Glomerular visceral epithelial cell (primary cell): ENCODE measurements at regions not wholly inside any gene's neighbourhood (a gene's known extent, or its start where the extent isn't known, plus 50 kb on each side); places are given as distances from the start of the nearest gene placed in this dataset.

ENCODE experiments used
- DNase-seq: peaks from one replicate; pipeline ENCODE4 v3.0.0-alpha.2; 2016; ENCODE audit errors: extremely low spot score

DNA sequence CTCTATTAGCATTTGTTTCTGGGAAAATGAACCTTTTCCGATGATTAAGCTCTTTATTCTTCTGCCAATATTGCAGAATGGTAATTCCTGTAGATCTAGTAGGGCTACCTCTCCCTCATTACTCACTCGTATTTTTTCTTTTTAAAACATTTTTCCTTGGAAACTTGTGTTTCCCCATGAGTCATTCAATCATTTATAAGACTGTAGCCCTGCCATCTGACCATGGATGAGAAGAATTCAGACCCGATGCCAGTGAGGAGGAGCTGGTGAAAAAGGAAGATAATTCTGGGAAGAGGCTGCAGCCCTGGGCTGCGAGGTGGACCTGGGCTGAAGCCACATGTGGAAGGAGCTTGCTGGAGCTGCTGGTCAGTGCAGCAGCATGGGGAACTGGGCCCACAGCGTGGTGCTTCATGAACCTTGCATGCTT, 242.8 kb downstream of the KLF6 start:
- peak; percentile 46 for DNase-seq

DNA sequence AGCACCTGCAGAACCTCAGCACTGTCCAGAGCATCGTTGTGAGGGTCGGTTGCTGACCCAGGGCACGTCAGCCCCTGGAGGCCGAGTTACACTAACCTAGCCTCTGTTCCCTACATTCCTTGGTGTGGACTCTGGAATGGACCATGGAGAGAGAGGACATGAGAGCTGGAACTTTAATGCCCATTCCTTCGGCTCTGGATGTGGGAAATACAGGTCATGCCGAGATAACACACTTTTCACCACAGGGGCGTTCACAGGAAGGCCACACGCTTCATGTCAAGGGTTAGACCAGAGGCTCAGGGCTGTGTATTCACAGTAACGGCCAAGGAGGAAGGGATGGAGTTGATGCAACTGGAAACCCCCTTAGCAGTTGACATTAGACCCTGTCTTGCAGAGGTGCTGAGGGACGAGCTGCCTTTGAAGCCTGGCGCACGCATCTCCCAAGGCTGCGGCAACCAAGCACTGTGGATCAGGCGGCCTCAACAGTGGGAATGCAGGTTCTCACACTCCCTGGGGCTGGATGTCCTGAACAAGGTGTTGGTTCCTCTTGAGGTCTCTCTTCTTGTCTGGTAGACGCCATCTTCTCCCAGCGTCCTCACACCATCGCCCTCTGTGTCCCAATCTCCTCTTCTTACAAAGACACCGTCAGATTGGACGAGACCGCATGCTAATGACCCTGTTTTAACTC, 245.2 kb downstream of the KLF6 start:
- no peak for DNase-seq

DNA sequence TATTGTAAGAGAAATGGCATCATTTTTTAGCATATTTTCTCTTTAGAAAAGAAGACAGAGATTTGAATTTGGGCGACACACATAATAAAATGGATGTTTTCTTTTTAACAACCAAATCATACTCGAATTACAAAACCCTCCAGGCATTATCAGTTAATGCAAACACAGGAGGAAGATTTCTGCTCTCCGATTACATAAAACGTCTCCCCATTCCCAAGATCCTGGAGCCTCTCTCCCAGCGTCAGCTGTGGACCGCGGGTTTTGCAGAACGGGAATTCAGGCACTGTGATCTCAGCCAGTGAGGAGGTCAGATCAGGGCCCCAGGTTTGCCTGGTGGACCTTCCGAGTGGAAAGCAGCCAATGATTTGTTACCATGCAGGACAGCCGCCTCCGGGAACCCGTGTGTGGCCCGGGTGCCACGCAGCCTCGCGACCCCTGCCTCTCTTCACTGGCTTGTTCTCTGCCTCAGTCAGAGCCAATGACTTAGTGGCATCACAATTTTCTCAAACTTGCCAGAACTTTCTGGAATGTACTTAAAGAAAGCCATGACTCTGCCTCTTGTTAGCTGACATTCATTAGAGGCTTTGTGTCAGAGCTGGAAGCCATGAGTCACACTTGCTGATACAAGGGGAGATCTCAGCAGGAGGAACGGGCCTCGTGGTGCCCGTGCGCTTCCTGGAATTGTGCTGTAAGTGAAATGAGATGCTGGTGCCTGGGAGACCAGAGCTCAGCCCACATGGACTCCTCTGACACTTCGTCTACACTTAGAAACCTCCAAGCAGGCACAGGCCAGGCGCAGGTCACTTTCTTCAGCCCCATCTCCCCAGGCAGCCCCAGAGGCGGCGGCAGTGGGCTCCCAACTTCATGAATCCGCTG, 246.1 kb downstream of the KLF6 start:
- peak; percentile 86 for DNase-seq

DNA sequence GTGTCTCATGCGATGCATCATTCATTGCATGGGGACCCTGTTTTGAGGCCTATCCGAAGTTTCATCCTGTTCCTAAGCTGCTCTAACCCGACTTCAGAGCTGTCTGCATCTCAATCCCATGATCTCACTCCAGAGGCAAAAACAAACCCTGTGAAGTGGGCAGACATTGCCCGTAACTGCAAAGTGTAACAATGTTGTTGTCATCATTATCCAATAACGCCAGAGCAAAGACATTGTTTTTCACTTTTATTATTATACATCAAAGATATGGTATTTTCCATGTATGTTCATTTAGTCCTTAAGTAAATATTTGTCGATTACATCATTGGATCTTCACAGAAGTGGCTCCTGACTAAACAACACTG, 246.7 kb downstream of the KLF6 start:
- no peak for DNase-seq

DNA sequence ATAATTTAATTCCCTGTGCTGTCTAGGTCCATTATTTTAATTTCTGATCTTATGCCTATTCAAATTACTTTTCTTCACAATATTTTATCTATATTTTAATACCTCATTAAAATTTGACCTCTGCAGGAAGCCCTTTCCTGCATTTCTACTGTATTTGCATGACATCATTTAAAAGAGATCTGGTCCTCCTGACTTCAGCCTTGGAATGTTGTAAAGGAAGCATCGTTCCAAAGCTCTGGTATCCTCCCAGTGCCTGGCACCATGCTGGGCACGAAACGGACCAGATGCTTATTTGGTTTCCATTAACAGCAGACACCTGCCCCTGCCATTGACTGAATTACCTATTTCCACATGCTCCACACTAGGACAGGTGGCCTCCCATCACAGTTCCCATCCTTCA, 247.5 kb downstream of the KLF6 start:
- DNase-seq = no peak

DNA sequence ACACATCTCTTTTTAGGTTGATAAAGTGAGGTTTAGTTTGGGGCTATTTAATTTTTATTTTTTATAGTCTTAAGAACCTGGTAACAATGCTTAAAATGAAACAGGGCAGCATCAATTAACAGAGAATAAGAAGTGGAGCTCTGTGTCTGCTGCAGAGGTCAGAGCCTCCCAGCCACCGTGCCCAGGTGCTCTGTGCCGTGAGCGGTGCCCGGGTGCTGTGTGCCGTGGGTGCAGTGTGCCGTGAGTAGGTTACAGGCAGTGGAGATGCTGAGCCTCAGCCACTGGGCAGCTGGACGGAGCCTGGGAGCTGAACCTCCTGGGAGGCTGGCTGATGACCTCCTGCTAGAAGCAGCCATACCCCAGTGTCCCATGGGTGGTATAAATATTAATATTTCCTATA, 250.0 kb downstream of the KLF6 start:
- DNase-seq = no peak

DNA sequence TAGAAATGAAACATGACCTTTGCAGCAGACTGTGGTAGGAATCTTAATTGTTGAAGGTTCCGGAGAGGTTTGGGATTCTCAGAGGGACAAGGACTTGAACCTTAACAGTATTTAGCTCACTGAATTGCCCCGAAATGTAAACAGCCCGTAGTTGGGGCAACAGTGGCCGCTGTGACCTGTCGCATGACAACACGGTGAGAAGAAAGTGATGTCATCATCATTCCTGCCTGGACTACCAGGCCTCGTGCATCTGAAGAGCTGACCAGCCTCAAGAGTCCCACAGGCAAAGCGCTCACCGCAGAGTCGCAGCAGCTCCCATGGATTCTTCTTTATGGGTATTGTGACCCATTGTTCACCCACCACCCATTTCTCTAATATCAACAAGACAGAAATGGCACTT, 250.6 kb downstream of the KLF6 start:
- no peak for DNase-seq

DNA sequence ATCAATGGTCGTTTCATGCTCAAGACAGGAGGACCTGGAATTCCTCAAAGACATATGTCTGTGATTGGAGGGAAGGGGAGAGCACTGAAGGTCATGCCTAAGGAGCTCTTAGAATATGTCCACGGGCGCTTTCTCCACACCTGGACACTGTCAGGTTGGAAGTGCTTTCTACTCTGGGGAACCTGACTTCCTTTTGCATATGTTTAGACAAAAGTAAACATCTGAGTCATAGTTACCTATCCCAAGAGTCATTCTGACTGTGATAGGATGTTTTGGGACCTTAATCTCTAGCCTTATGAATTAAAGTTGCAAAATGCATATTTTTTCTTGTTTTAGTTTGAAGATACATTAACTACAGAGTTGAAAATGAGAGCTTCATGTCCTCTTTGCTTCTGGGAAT, 251.7 kb downstream of the KLF6 start:
- DNase-seq = no peak

DNA sequence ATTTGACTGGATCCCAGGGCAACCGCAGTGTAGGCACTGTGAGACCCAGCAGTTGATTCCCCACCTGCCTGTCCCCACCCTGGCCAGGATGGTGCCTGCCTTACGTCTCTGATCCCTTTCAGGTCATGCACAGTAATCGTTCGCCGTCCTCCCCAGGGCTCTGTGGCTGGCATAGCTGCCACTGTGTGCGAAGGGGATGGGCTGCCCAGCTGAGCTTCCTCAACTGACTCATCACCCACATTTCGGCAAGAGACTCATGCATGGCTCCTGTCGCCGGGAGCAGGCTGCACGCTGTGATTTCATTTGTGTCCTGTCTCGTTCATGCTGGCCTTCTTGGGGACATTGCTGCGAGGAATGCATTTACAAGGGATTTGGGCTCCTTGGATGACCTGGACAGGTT, 252.4 kb downstream of the KLF6 start:
- peak; percentile 76 for DNase-seq

DNA sequence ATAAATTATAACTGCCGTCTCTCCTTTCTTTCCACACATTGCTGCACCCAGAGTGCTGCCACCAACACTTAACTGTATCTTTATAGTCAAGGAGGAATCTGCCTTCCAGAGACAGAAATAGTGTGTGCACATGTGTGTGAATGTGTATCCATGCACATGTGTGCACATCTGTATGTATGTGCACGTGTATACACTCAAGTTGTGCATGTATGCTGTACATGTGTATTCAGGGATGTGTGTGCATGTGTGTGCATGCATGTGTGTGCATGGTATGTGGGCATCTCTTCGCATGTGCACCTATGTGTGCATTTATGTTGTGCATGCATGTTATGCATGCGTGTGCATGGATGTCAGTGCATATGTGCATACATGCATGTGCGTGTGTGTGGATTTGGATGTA, 253.3 kb downstream of the KLF6 start:
- DNase-seq = no peak

DNA sequence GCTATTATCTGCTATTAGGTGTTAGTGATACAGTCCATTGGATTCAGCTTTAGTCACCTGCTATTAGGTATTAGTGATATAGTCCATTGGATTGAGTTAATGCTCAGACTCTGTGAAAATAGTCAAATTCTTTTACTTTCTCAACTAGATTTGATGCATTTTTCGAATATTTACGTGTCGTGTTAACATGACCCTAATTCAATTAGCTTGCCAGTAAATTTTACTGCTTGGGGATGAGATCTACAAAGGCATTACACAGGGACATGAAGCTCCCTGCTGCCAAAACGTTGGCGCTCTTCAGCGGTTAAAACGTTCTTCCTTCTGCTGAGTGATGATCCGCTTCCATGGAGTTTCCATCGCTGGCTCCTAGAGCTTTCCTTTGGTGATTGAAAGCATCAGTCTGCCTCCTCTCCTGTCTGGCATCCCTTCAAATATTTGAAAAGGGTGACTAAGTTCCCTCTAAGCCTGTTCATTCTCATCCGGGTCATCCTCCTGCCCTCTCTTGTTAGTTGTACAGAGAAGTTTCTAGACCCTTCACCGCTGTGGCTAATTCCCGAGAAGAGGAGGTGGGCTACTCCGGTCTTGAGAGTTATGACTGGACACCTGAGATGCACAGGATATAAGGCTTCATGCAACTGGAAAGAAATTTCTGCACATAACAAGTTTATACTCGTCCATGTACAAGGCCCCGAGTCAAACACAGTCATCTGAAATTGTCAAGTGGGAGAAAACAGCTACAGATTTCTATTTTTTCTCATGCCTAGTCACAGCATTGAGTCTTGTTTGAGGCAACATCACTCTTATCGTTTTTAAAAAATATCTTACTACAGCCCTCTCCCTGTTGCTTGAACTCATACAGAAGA, 254.0 kb downstream of the KLF6 start:
- peak; percentile 53 for DNase-seq

DNA sequence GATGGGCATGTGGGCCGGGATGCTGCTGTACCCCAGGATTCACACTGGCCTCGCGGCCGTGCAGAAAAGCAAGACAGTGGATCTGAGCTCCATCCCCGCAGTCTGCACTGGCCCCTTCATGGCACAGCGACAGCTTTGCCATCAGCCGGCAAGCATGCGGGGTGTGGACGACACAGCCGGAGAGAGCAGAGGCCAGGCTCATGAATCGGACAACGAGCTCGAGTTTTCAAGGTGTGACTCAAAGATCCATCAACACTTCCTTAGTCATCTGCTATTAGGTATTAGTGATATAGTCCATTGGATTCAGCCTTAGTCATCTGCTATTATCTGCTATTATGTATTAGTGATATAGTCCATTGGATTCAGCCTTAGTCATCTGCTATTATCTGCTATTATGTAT, 254.7 kb downstream of the KLF6 start:
- DNase-seq = peak; percentile 53

DNA sequence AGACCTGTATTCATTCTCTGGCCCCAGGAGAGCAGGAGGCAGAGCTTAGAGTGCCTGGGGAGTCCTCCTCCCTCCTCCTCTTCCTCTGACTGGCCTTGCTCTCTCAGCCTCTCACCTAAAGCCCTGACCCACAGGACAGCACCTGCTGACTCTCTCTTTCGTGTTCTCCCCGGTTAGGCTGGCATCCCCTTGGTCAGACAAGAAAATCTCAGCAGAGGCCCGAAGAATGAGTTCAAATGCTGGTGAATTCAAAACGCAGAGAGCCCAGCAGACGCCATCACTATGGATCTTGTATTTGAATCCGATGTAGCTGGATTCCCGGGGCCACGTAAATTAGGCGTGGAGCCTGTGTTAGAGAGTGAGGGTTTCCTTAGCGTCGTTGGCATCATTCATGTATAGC, 255.3 kb downstream of the KLF6 start:
- no peak for DNase-seq

DNA sequence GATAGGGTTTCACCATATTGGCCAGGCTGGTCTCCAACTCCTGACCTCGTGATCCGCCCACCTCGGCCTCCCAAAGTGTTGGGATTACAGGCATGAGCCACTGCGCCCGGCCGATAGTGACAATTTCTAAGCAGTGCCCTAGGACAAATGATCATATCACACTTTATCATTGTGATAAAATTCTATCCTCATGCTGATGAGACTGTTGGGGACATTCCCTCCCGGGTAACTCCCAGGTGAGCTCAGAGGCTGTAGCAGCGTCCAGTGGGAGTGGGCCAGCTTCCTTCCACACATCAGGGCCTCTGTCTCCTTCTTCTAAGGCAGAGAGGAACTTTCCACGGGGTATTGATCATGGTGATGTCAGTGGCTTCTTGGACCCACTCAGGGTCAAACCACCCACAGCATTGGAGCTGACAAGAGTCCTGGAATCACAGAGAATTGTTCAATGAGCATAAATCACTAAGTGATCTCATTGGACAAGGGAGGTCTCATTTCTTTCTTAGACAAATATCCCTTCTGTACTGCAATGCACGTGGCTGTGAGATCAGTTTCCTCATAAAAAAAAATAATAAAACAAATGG, 256.1 kb downstream of the KLF6 start:
- DNase-seq = no peak

DNA sequence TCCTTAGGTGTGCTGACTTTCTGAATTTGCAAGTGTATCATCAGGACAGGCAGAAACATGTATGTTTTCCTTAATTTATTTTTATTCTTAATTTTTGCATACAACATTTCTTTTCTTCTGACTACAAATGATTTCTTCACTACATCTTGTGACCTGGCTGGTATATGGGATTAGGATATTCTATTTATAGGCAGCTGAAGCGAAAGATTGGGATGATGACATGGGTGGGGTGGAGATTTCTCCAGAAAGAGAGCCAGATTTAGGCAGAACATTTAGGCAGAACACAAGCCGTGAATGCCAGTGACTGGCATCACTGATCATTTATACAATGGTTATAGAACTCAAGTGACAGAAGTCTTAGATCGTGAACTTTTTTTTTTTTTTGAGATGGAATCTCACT, 256.7 kb downstream of the KLF6 start:
- DNase-seq = no peak

DNA sequence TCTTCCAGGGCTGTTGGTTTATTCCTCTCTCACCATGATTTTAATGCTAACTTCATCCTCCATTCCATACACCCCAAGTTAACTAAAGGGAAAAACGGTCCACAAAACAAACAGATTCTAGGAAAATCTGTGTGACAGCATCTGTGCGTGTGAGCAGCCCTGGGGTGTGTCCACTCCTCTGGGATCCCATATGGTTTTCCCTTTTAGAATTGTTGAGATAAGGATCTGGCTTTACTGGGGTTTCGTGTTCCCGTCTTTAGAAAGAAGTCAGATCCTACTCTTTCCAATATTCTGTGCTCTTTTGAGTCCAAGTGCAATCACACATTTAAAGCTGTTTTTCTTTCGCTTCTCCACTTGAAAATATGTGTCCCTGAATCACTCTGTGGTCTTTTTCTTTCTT, 257.1 kb downstream of the KLF6 start:
- DNase-seq = no peak

DNA sequence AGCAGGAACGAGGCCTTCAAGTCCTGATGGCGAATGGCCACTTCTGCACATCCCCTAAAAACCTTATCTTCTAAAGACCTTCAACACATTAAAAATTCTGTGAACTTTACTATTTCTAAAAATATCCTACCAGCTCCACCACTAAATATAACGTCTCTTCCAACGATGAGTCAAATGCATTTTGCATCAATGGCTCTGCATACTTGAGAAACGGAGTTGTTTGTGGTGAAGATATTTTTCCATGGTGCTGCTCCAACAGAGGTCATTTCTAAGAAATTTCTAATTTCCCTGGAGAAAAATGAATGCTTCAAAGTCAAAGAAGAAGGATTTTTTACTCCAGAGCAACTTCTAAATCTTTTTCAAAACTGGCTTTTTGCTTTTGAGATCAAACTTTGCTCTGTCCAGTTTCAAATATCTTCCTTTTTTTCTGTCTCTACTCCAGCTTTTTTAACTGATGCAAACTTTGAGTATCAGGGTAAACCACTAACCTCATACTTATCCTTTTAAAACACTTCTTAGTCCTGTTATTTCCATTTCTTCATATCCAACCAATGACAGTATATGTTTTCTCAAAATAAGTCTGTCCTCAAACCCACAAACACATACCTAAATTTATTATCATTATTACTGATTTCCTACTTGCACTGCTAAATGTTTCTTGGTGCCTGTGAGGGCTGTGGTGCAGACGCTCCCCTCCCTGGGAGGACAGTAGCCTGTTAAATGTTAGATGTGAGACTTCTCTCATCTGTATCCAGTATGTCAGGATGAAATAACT, 258.1 kb downstream of the KLF6 start:
- peak; percentile 35 for DNase-seq

DNA sequence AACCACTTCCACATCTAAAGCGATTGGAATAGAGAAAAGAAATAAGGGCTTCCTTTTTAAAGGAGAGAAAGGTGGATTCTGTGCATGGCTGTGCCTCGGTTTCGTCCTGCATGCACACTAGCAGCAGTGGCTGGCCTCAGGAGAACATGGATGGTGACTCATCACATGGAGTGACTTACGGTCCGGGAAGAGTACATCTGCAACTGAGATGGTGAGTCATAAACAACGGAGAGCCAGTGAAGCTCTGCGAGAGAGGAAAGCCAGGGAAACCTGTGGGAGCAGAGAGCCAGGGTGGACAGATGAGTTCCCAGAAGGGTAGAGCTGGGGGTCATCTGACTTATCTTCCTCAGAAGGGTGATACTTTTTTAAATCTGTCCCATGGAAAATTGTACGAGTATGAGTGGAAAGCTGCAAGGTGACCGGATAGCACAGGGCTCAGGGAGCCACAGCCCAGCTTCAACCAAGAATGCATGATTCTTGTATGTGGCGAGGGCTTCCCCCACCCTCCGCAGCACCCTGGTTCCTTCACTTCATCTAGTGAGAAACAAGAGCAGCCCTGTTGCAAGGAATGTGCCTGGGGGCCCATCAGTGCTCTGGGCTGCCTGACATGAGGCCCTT, 259.1 kb downstream of the KLF6 start:
- DNase-seq = peak; percentile 92

DNA sequence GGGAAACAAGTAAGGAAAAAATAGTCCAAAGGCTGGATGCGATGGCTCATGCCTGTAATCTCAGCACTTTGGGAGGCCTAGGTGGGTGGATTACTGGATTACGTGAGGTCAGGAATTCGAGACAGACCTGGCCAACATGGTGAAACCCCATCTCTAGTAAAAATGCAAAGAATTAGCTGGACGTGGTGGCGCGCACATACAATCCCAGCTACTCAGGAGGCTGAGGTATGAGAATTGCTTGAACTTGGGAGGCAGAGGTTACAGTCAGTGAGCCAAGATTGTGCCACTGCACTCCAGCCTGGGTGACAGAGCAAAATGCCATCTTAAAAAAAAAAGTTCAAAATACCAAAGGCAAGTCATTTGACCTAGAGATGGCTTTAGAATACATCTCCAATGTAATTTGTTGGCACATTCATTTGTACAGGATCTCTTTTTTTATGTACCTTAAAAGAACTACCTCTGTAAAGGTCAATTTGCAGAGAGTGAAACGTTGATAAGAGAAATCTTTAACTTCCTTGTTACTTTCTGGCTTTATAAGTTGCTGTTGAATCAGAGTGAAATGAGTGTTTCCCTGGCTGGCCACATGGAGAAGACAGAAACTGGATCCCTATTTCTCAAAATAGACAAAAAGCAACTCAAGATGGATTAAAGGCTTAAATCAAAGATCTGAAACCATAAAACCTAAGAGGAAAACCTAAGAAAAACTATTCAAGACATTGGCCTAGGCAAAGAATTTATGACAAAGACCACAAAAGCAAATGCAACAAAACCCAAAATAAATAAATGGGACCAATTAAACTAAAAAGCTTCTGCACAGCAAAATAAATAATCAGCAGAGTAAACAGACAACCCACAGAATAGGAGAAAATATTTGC, 260.7 kb downstream of the KLF6 start:
- DNase-seq = no peak
